ENCODE measurements at regions not wholly inside any gene's neighbourhood (a gene's known extent, or its start where the extent isn't known, plus 50 kb on each side); places are given as distances from the start of the nearest gene placed in this dataset.

GRCh38 chr13:83958531-83958930 lies 76.3 kb upstream of the SLITRK1 start:
- Histone ChIP-seq H3K4me3 (no peak overlapping the region), H3K4me1 (ENCODE audit: insufficient read depth) (no peaks in the 10 kb centered on the region), H3K9me2 (ENCODE audit: insufficient read depth) (no peaks in the 10 kb centered on the region), H3K27me3 (ENCODE audit: insufficient read depth) (no peaks in the 10 kb centered on the region), H4K20me1 (replicated peaks; ENCODE audit: insufficient read depth) (no peaks in the 10 kb centered on the region), H3K4me2 (no peak overlapping the region), H3F3A (replicated peaks; ENCODE audit: low read depth) (no peaks in the 10 kb centered on the region), H3K36me3 (ENCODE audit: insufficient read depth) (no peaks in the 10 kb centered on the region), H3K79me2 (replicated peaks; ENCODE audit: insufficient read depth) (no peaks in the 10 kb centered on the region), H3K27ac (ENCODE audit: low read depth) (no peak overlapping the region), H2AFZ (peak overlapping the region; percentile 76)
- peaks cover under 1% of the 10 kb centered on the region for H3K27me3 Mint-ChIP-seq (ENCODE audit: insufficient read depth, low read depth, poor library complexity)
- no peaks in the 10 kb centered on the region; the same call in 2 of the 3 replicates for H3K9me3 Mint-ChIP-seq
- H3K4me1 Mint-ChIP-seq = no peaks in the 10 kb centered on the region
- H3K4me3 Mint-ChIP-seq = no peak overlapping the region
- TF ChIP-seq POLR2AphosphoS5 (IDR thresholded peaks at IDR 0.05; ENCODE audit: low read depth) (no peak), NANOG (IDR thresholded peaks at IDR 0.05; ENCODE audit: borderline replicate concordance) (no peak), CREB1 (CRISPR knock-in tag; IDR thresholded peaks at IDR 0.05; ENCODE audit: low read depth) (no peak), STAT1 (IDR thresholded peaks at IDR 0.05; ENCODE audit: unreplicated experiment) (no peak), EZH2phosphoT487 (IDR thresholded peaks at IDR 0.05; ENCODE audit: unreplicated experiment) (no peak), ZNF114 (CRISPR knock-in tag; IDR thresholded peaks at IDR 0.05) (no peak)
- TF ChIP-seq, protein P1, sequence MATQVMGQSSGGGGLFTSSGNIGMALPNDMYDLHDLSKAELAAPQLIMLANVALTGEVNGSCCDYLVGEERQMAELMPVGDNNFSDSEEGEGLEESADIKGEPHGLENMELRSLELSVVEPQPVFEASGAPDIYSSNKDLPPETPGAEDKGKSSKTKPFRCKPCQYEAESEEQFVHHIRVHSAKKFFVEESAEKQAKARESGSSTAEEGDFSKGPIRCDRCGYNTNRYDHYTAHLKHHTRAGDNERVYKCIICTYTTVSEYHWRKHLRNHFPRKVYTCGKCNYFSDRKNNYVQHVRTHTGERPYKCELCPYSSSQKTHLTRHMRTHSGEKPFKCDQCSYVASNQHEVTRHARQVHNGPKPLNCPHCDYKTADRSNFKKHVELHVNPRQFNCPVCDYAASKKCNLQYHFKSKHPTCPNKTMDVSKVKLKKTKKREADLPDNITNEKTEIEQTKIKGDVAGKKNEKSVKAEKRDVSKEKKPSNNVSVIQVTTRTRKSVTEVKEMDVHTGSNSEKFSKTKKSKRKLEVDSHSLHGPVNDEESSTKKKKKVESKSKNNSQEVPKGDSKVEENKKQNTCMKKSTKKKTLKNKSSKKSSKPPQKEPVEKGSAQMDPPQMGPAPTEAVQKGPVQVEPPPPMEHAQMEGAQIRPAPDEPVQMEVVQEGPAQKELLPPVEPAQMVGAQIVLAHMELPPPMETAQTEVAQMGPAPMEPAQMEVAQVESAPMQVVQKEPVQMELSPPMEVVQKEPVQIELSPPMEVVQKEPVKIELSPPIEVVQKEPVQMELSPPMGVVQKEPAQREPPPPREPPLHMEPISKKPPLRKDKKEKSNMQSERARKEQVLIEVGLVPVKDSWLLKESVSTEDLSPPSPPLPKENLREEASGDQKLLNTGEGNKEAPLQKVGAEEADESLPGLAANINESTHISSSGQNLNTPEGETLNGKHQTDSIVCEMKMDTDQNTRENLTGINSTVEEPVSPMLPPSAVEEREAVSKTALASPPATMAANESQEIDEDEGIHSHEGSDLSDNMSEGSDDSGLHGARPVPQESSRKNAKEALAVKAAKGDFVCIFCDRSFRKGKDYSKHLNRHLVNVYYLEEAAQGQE (IDR thresholded peaks at IDR 0.05; ENCODE audit: unreplicated experiment) = no peak
- ATAC-seq (no peak), DNase-seq (ENCODE audit: low spot score) (no peak)
- no peak overlapping the region; the same call in 1 of the 2 replicates for H3K27ac Mint-ChIP-seq
- H3K36me3 Mint-ChIP-seq (ENCODE audit: low read depth) = no peaks in the 10 kb centered on the region

GRCh38 chr13:83955011-83955410 lies 72.7 kb upstream of the SLITRK1 start:
- Histone ChIP-seq H2AFZ (peak overlapping the region; percentile 60; the same call in 1 of the 2 replicates), H3K79me2 (replicated peaks; ENCODE audit: insufficient read depth) (no peaks in the 10 kb centered on the region), H3F3A (replicated peaks; ENCODE audit: low read depth) (no peaks in the 10 kb centered on the region), H3K4me2 (no peak overlapping the region), H3K4me3 (no peak overlapping the region), H3K27me3 (ENCODE audit: insufficient read depth) (no peaks in the 10 kb centered on the region), H3K4me1 (ENCODE audit: insufficient read depth) (peaks cover 7% of the 10 kb centered on the region; the same call in 1 of the 2 replicates), H3K9me2 (ENCODE audit: insufficient read depth) (no peaks in the 10 kb centered on the region), H3K27ac (ENCODE audit: low read depth) (no peak overlapping the region), H4K20me1 (replicated peaks; ENCODE audit: insufficient read depth) (no peaks in the 10 kb centered on the region), H3K36me3 (ENCODE audit: insufficient read depth) (no peaks in the 10 kb centered on the region)
- no peak for ATAC-seq
- H3K27me3 Mint-ChIP-seq (ENCODE audit: insufficient read depth, low read depth, poor library complexity) = peaks cover 2% of the 10 kb centered on the region
- DNase-seq (ENCODE audit: low spot score) = no peak
- H3K4me1 Mint-ChIP-seq = peaks cover 6% of the 10 kb centered on the region; the same call in 1 of the 3 replicates
- H3K27ac Mint-ChIP-seq = peak overlapping the region; percentile 19; the same call in 1 of the 2 replicates
- no peak overlapping the region for H3K4me3 Mint-ChIP-seq
- TF ChIP-seq ZNF331 (CRISPR knock-in tag; IDR thresholded peaks at IDR 0.05; ENCODE audit: low read depth) = no peak
- no peak for TF ChIP-seq EZH2 (IDR thresholded peaks at IDR 0.05; ENCODE audit: low read depth, unreplicated experiment)
- no peak for TF ChIP-seq ZNF462 (CRISPR knock-in tag; IDR thresholded peaks at IDR 0.05)
- no peak for TF ChIP-seq ZNF114 (CRISPR knock-in tag; IDR thresholded peaks at IDR 0.05)
- H3K9me3 Mint-ChIP-seq = no peaks in the 10 kb centered on the region
- no peaks in the 10 kb centered on the region for H3K36me3 Mint-ChIP-seq (ENCODE audit: low read depth)
